Progenitor cell of endocrine pancreas (in vitro differentiated cells): ENCODE measurements at regions not wholly inside any gene's neighbourhood (a gene's known extent, or its start where the extent isn't known, plus 50 kb on each side); places are given as distances from the start of the nearest gene placed in this dataset.

ENCODE experiments used
- DNase-seq: peaks from one replicate; pipeline ENCODE4 v3.0.0; 2021; ENCODE audit warnings: low spot score; ENCODE audit not compliant: unreplicated experiment
- H3K27ac Mint-ChIP-seq: 2 replicates; pipeline ENCODE4 v1.8.0; 2021; ENCODE audit warnings: mild to moderate bottlenecking, moderate library complexity, mixed read lengths
- H3K27me3 Mint-ChIP-seq: 2 replicates; pipeline ENCODE4 v1.8.0; 2021; ENCODE audit warnings: mixed read lengths
- H3K36me3 Mint-ChIP-seq: 2 replicates; pipeline ENCODE4 v1.8.0; 2022; ENCODE audit warnings: mixed read lengths; ENCODE audit not compliant: insufficient read depth
- H3K4me1 Mint-ChIP-seq: 2 replicates; pipeline ENCODE4 v1.8.0; 2021; ENCODE audit warnings: low read depth, mixed read lengths
- H3K4me3 Mint-ChIP-seq: 2 replicates; pipeline ENCODE4 v1.8.0; 2021; ENCODE audit warnings: low read depth, mild to moderate bottlenecking, moderate library complexity, mixed read lengths
- H3K9me3 Mint-ChIP-seq: 2 replicates; pipeline ENCODE4 v1.8.0; 2021; ENCODE audit warnings: low read depth, mixed read lengths
- CTCF ChIP-seq: fragments of 200-600 bp; sonication (generic); IDR thresholded peaks from one replicate; pipeline ENCODE4 v1.5.0; 2021; ENCODE audit warnings: antibody characterized with exemption, mild to moderate bottlenecking; ENCODE audit not compliant: unreplicated experiment

GRCh38 chr4:136898590-136899248 is 633.6 kb downstream of the PCDH18 start:
- no peaks in the 10 kb centered on the region for H3K4me1 Mint-ChIP-seq
- no peaks in the 10 kb centered on the region for H3K9me3 Mint-ChIP-seq
- H3K27me3 Mint-ChIP-seq, result no peaks in the 10 kb centered on the region
- no peaks in the 10 kb centered on the region for H3K36me3 Mint-ChIP-seq
- no peak overlapping the region for H3K27ac Mint-ChIP-seq
- H3K4me3 Mint-ChIP-seq, result no peak overlapping the region
- DNase-seq, result no peak
- no peak for TF ChIP-seq CTCF

GRCh38 chr4:136893573-136893972 is 638.7 kb downstream of the PCDH18 start:
- no peak for DNase-seq
- H3K4me1 Mint-ChIP-seq, result no peaks in the 10 kb centered on the region
- H3K27me3 Mint-ChIP-seq, result no peaks in the 10 kb centered on the region
- no peak overlapping the region for H3K4me3 Mint-ChIP-seq
- H3K9me3 Mint-ChIP-seq, result no peaks in the 10 kb centered on the region
- H3K36me3 Mint-ChIP-seq, result no peaks in the 10 kb centered on the region
- no peak for TF ChIP-seq CTCF
- no peak overlapping the region for H3K27ac Mint-ChIP-seq

GRCh38 chr4:136881666-136882065 is 650.6 kb downstream of the PCDH18 start:
- DNase-seq, result no peak
- Mint-ChIP-seq H3K4me3 (no peak overlapping the region), H3K4me1 (no peaks in the 10 kb centered on the region), H3K9me3 (no peaks in the 10 kb centered on the region), H3K27ac (no peak overlapping the region), H3K27me3 (no peaks in the 10 kb centered on the region), H3K36me3 (no peaks in the 10 kb centered on the region)
- no peak for TF ChIP-seq CTCF

GRCh38 chr4:136873555-136873954 is 658.7 kb downstream of the PCDH18 start:
- Mint-ChIP-seq H3K27me3 (no peaks in the 10 kb centered on the region), H3K9me3 (no peaks in the 10 kb centered on the region), H3K27ac (no peak overlapping the region), H3K4me3 (no peak overlapping the region), H3K36me3 (no peaks in the 10 kb centered on the region), H3K4me1 (peaks cover 2% of the 10 kb centered on the region)
- DNase-seq, result no peak
- no peak for TF ChIP-seq CTCF

GRCh38 chr4:136867465-136867864 is 664.8 kb downstream of the PCDH18 start:
- H3K4me1 Mint-ChIP-seq, result peaks cover 13% of the 10 kb centered on the region
- H3K27me3 Mint-ChIP-seq, result no peaks in the 10 kb centered on the region
- no peak overlapping the region for H3K4me3 Mint-ChIP-seq
- H3K36me3 Mint-ChIP-seq, result no peaks in the 10 kb centered on the region
- no peak for TF ChIP-seq CTCF
- H3K9me3 Mint-ChIP-seq, result no peaks in the 10 kb centered on the region
- no peak overlapping the region for H3K27ac Mint-ChIP-seq
- no peak for DNase-seq
